NCI-H82 (cell line): ENCODE measurements at regions not wholly inside any gene's neighbourhood (a gene's known extent, or its start where the extent isn't known, plus 50 kb on each side); places are given as distances from the start of the nearest gene placed in this dataset.
A peak's percentile ranks its signal among the peaks of the same experiment; 100 is the strongest.
"Not testable (repeated sequence)": the region's sequence is repeated elsewhere in the genome, so short reads cannot be mapped to it uniquely, and the experiment has no call there.

Experiments used
- DNase-seq: peaks from one replicate; lab custom pipeline; 2025; lab: John Stamatoyannopoulos, UW

- DNase-seq: no peak
Observed at GRCh38 chr1:199220031-199220430, 581.2 kb downstream of the PTPRC start.

GRCh38 chr1:199221371-199222150, 582.7 kb downstream of the PTPRC start:
- no peak for DNase-seq

GRCh38 chr1:199223936-199224335, 585.1 kb downstream of the PTPRC start:
- DNase-seq: no peak

GRCh38 chr1:199226163-199226562, 587.3 kb downstream of the PTPRC start:
- DNase-seq: no peak

GRCh38 chr1:199242147-199242546, 603.3 kb downstream of the PTPRC start:
- DNase-seq: no peak

- no peak for DNase-seq
Observed at GRCh38 chr1:199242601-199243000, 603.8 kb downstream of the PTPRC start.

GRCh38 chr1:199243423-199244061, 604.7 kb downstream of the PTPRC start:
- DNase-seq: peak; percentile 74

GRCh38 chr1:199245946-199246345, 607.1 kb downstream of the PTPRC start:
- no peak for DNase-seq

- peak; percentile 9 for DNase-seq
Observed at GRCh38 chr1:199246716-199247115, 607.9 kb downstream of the PTPRC start.

GRCh38 chr1:199247891-199248290, 609.1 kb downstream of the PTPRC start:
- no peak for DNase-seq

GRCh38 chr1:199254040-199254439, 615.2 kb downstream of the PTPRC start:
- not testable (repeated sequence) for DNase-seq

- no peak for DNase-seq
Observed at GRCh38 chr1:199261328-199261727, 622.5 kb downstream of the PTPRC start.

- DNase-seq: no peak
Observed at GRCh38 chr1:199264283-199264682, 625.4 kb downstream of the PTPRC start.

GRCh38 chr1:199264911-199265310, 626.1 kb downstream of the PTPRC start:
- no peak for DNase-seq

GRCh38 chr1:199265319-199265718, 626.5 kb downstream of the PTPRC start:
- DNase-seq: no peak

- DNase-seq: no peak
Observed at GRCh38 chr1:199269241-199269640, 630.4 kb downstream of the PTPRC start.

- DNase-seq: no peak
Observed at GRCh38 chr1:199272139-199272544, 633.3 kb downstream of the PTPRC start.

GRCh38 chr1:199272628-199273086, 633.8 kb downstream of the PTPRC start:
- DNase-seq: no peak

- peak; percentile 58 for DNase-seq
Observed at GRCh38 chr1:199273837-199274379, 635.1 kb downstream of the PTPRC start.

GRCh38 chr1:199279067-199279466, 640.2 kb downstream of the PTPRC start:
- no peak for DNase-seq

- peak; percentile 11 for DNase-seq
Observed at GRCh38 chr1:199279872-199280645, 641.2 kb downstream of the PTPRC start.

- no peak for DNase-seq
Observed at GRCh38 chr1:199282751-199283305, 644.0 kb downstream of the PTPRC start.
